Breast epithelium (tissue), 3 donors: ENCODE measurements at regions not wholly inside any gene's neighbourhood (a gene's known extent, or its start where the extent isn't known, plus 50 kb on each side); places are given as distances from the start of the nearest gene placed in this dataset.

Source experiments
- CTCF ChIP-seq, 3 donors: fragments of 450-650 bp; IDR thresholded peaks; one replicate each; pipeline ENCODE4 v1.5.1; 2016 to 2017; ENCODE audit warnings: antibody characterized with exemption in 3 of 3, mild to moderate bottlenecking in 3 of 3, moderate library complexity in 3 of 3
- POLR2AphosphoS5 ChIP-seq, 3 donors: sonication (generic); formaldehyde crosslinking; IDR thresholded peaks; one replicate each; pipeline ENCODE4 v1.6.1; 2017; ENCODE audit warnings: antibody characterized with exemption in 3 of 3

- no peak for TF ChIP-seq CTCF (IDR thresholded peaks at IDR 0.05)
- TF ChIP-seq POLR2AphosphoS5 (IDR thresholded peaks at IDR 0.05), result no peak
Observed at GRCh38 chr11:116525961-116526495, 246.8 kb downstream of the BUD13 start.
